ENCODE measurements at regions not wholly inside any gene's neighbourhood (a gene's known extent, or its start where the extent isn't known, plus 50 kb on each side); places are given as distances from the start of the nearest gene placed in this dataset.

- no peak for TF ChIP-seq CTCF (IDR thresholded peaks at IDR 0.05)
These were observed 76.9 kb downstream of the ZC3H11B start for GRCh38 chr1:219536038-219536437.

GRCh38 chr1:219534991-219535390, 77.9 kb downstream of the ZC3H11B start:
- TF ChIP-seq CTCF (IDR thresholded peaks at IDR 0.05) = no peak

- TF ChIP-seq CTCF (IDR thresholded peaks at IDR 0.05) = no peak
These were observed 79.6 kb downstream of the ZC3H11B start for GRCh38 chr1:219533280-219533679.

- TF ChIP-seq CTCF (IDR thresholded peaks at IDR 0.05) = no peak
These were observed 83.8 kb downstream of the ZC3H11B start for GRCh38 chr1:219529116-219529515.

GRCh38 chr1:219528633-219529032, 84.3 kb downstream of the ZC3H11B start:
- no peak for TF ChIP-seq CTCF (IDR thresholded peaks at IDR 0.05)

GRCh38 chr1:219527994-219528393, 84.9 kb downstream of the ZC3H11B start:
- no peak for TF ChIP-seq CTCF (IDR thresholded peaks at IDR 0.05)

GRCh38 chr1:219526074-219526473, 86.8 kb downstream of the ZC3H11B start:
- TF ChIP-seq CTCF (IDR thresholded peaks at IDR 0.05) = no peak

GRCh38 chr1:219523411-219523810, 89.5 kb downstream of the ZC3H11B start:
- TF ChIP-seq CTCF (IDR thresholded peaks at IDR 0.05) = no peak
